Ovary (tissue), 7 donors: ENCODE measurements at regions not wholly inside any gene's neighbourhood (a gene's known extent, or its start where the extent isn't known, plus 50 kb on each side); places are given as distances from the start of the nearest gene placed in this dataset.

Experiments
- DNase-seq, 5 donors: peaks; one replicate each; pipeline ENCODE4 v3.0.0-alpha.2; 2019 to 2020
- H3K27ac ChIP-seq, 2 donors: fragments of 200-600 bp; one replicate each; pipeline versions ENCODE4 v1.5.1 to v1.8.0; 2019 to 2022
- H3K27me3 ChIP-seq: fragments of 200-600 bp; one replicate; pipeline ENCODE4 v1.8.0; 2022
- H3K36me3 ChIP-seq: fragments of 200-600 bp; sonication (generic); one replicate; pipeline ENCODE4 v1.5.1; 2019
- H3K4me1 ChIP-seq: one replicate; pipeline ENCODE4 v1.8.1; 2013; ENCODE audit warnings: mild to moderate bottlenecking, moderate library complexity; ENCODE audit not compliant: insufficient read depth
- H3K4me3 ChIP-seq: fragments of 200-600 bp; sonication (generic); one replicate; pipeline ENCODE4 v1.5.1; 2017
- H3K9me3 ChIP-seq, 2 donors: fragments of 200-600 bp in 1 of 2; sonication (generic) in 1 of 2; one replicate each; pipeline versions ENCODE4 v1.5.1 to v1.8.1; 2013 to 2019; ENCODE audit warnings: mild to moderate bottlenecking in 1 of 2, moderate library complexity in 1 of 2
- CTCF ChIP-seq, 3 donors: fragments of 450-650 bp in 2 of 3; fragments of 200-600 bp in 1 of 3; IDR thresholded peaks; one replicate each; pipeline versions ENCODE4 v1.5.1 to v1.8.0; 2016 to 2022; ENCODE audit warnings: antibody characterized with exemption in 3 of 3, mild to moderate bottlenecking in 1 of 3
- EP300 ChIP-seq: sonication (generic); formaldehyde crosslinking; IDR thresholded peaks from one replicate; pipeline ENCODE4 v1.6.1; 2017; ENCODE audit warnings: antibody characterized with exemption
- POLR2A ChIP-seq: fragments of 450-650 bp; IDR thresholded peaks from one replicate; pipeline ENCODE4 v1.6.1; 2017; ENCODE audit warnings: antibody characterized with exemption, mild to moderate bottlenecking, moderate library complexity
- WGBS, 3 donors: extraction: QIAGEN DNeasy Blood & Tissue Kit in 1 of 3; methylation state at CpG; one replicate each; pipeline versions ENCODE4 v1.1.5 to v1.1.7; 2013 to 2017; 5-methylcytosine and 5-hydroxymethylcytosine counted together
- intact Hi-C, 4 donors: fragments of 100-400 bp; cut with DNase I; formaldehyde crosslinking; loops; one replicate each; pipeline versions ENCODE4 v1.11.0 to v1.15.1; 2022 to 2023
- donor health status: DM: no; HTN: no; CAD: no; lungs with moderate emphysema.
- donor health status: DM: no; HTN: no; CAD: no.
- donor health status: Bipolar disorder and iron deficiency.
- donor health status: DM: no; HTN: no; CAD: no.
- donor health status: DM: yes; HTN: yes; CAD: no.

- TF ChIP-seq POLR2A (no peak), CTCF (IDR thresholded peaks at IDR 0.05) (no peak), EP300 (no peak)
- no peaks in the 10 kb centered on the region for H3K4me1 ChIP-seq
- no peak overlapping the region for H3K27ac ChIP-seq
- H3K4me3 ChIP-seq, result no peak overlapping the region
- H3K36me3 ChIP-seq, result no peaks in the 10 kb centered on the region
- no peak for DNase-seq
- H3K9me3 ChIP-seq, result no peaks in the 10 kb centered on the region
- H3K27me3 ChIP-seq, result no peaks in the 10 kb centered on the region
- intact Hi-C loops, result no loop called here
Measured at GRCh38 chrX:107542040-107542439, 86.3 kb upstream of the PRPS1 start.

GRCh38 chrX:107542500-107542899 is 85.8 kb upstream of the PRPS1 start:
- H3K27ac ChIP-seq, result no peak overlapping the region
- TF ChIP-seq CTCF (IDR thresholded peaks at IDR 0.05) (no peak), EP300 (no peak), POLR2A (no peak)
- DNase-seq, result no peak
- no peaks in the 10 kb centered on the region for H3K36me3 ChIP-seq
- no peak overlapping the region for H3K4me3 ChIP-seq
- H3K27me3 ChIP-seq, result no peaks in the 10 kb centered on the region
- no peaks in the 10 kb centered on the region for H3K4me1 ChIP-seq
- 15 to 24% (median 17%) methylated on average over 2 of the region's 2 CpGs for WGBS, 3 donors
- intact Hi-C loops, result no loop called here
- no peaks in the 10 kb centered on the region for H3K9me3 ChIP-seq

- 67 to 70% (median 70%) methylated on average over 7 of the region's 7 CpGs for WGBS, 3 donors
- Histone ChIP-seq H3K36me3 (no peaks in the 10 kb centered on the region), H3K4me1 (no peaks in the 10 kb centered on the region), H3K4me3 (no peak overlapping the region), H3K27me3 (no peaks in the 10 kb centered on the region), H3K27ac (no peak overlapping the region), H3K9me3 (no peaks in the 10 kb centered on the region)
- DNase-seq, result no peak
- intact Hi-C loops, result no loop called here
- no peak for TF ChIP-seq CTCF (IDR thresholded peaks at IDR 0.05)
- no peak for TF ChIP-seq POLR2A
- no peak for TF ChIP-seq EP300
Measured at GRCh38 chrX:107547621-107548020, 80.7 kb upstream of the PRPS1 start.

GRCh38 chrX:107548775-107549174 is 79.5 kb upstream of the PRPS1 start:
- DNase-seq, result no peak
- 76 to 80% (median 80%) methylated on average over 3 of the region's 3 CpGs for WGBS, 3 donors
- no peaks in the 10 kb centered on the region for H3K9me3 ChIP-seq
- H3K4me1 ChIP-seq, result no peaks in the 10 kb centered on the region
- intact Hi-C loops, result no loop called here
- no peak overlapping the region for H3K27ac ChIP-seq
- no peaks in the 10 kb centered on the region for H3K36me3 ChIP-seq
- H3K27me3 ChIP-seq, result no peaks in the 10 kb centered on the region
- no peak overlapping the region for H3K4me3 ChIP-seq
- TF ChIP-seq EP300 (no peak), CTCF (IDR thresholded peaks at IDR 0.05) (no peak), POLR2A (no peak)

GRCh38 chrX:107549504-107549903 is 78.8 kb upstream of the PRPS1 start:
- no peak overlapping the region for H3K4me3 ChIP-seq
- H3K9me3 ChIP-seq, result no peaks in the 10 kb centered on the region
- no peaks in the 10 kb centered on the region for H3K4me1 ChIP-seq
- DNase-seq, result no peak
- no peak overlapping the region for H3K27ac ChIP-seq
- TF ChIP-seq POLR2A (no peak), CTCF (IDR thresholded peaks at IDR 0.05) (no peak), EP300 (no peak)
- 67 to 73% (median 73%) methylated on average over 5 of the region's 5 CpGs for WGBS, 3 donors
- H3K27me3 ChIP-seq, result no peaks in the 10 kb centered on the region
- intact Hi-C loops, result no loop called here
- no peaks in the 10 kb centered on the region for H3K36me3 ChIP-seq
